ENCODE measurements at regions not wholly inside any gene's neighbourhood (a gene's known extent, or its start where the extent isn't known, plus 50 kb on each side); places are given as distances from the start of the nearest gene placed in this dataset.

- TF ChIP-seq TARDBP (IDR thresholded peaks at IDR 0.05) (no peak), BHLHE40 (IDR thresholded peaks at IDR 0.05; ENCODE audit: borderline replicate concordance) (no peak), CTBP1 (IDR thresholded peaks at IDR 0.05; ENCODE audit: borderline replicate concordance) (no peak), NFRKB (IDR thresholded peaks at IDR 0.05) (no peak), FOXA1 (IDR thresholded peaks at IDR 0.05) (no peak), SP1 (IDR thresholded peaks at IDR 0.05) (no peak)
Measured at GRCh38 chr2:220226076-220226475, 598.6 kb downstream of the SLC4A3 start.

Data from HEK293T (cell line).